ENCODE measurements at regions not wholly inside any gene's neighbourhood (a gene's known extent, or its start where the extent isn't known, plus 50 kb on each side); places are given as distances from the start of the nearest gene placed in this dataset.

GRCh38 chr7:17549406-17549805 lies 251.0 kb downstream of the AHR start:
- Mint-ChIP-seq H3K27ac (no peak overlapping the region), H3K9me3 (ENCODE audit: low read depth) (no peaks in the 10 kb centered on the region), H3K4me1 (no peaks in the 10 kb centered on the region), H3K36me3 (ENCODE audit: low read depth) (no peaks in the 10 kb centered on the region), H3K4me3 (no peak overlapping the region), H3K27me3 (peaks cover 3% of the 10 kb centered on the region)
- ATAC-seq (no peak), DNase-seq (no peak)
- ChIA-PET POLR2A (no interaction called here), CTCF (no interaction called here)
- intact Hi-C loops (cut with DNase I, micrococcal nuclease), result no loop called here

GRCh38 chr7:17552373-17552772 lies 253.9 kb downstream of the AHR start:
- intact Hi-C loops (cut with DNase I, micrococcal nuclease), result no loop called here
- no peaks in the 10 kb centered on the region for H3K36me3 Mint-ChIP-seq (ENCODE audit: low read depth)
- no peaks in the 10 kb centered on the region for H3K4me1 Mint-ChIP-seq
- peaks cover 2% of the 10 kb centered on the region for H3K27me3 Mint-ChIP-seq
- no peak overlapping the region for H3K4me3 Mint-ChIP-seq
- no peak for DNase-seq
- POLR2A ChIA-PET, result no interaction called here
- no peak overlapping the region for H3K27ac Mint-ChIP-seq
- no peak for ATAC-seq
- H3K9me3 Mint-ChIP-seq (ENCODE audit: low read depth), result no peaks in the 10 kb centered on the region
- CTCF ChIA-PET, result no interaction called here

- POLR2A ChIA-PET, result no interaction called here
- DNase-seq (no peak), ATAC-seq (no peak)
- H3K27me3 Mint-ChIP-seq, result peaks cover 4% of the 10 kb centered on the region
- CTCF ChIA-PET, result no interaction called here
- H3K27ac Mint-ChIP-seq, result no peak overlapping the region
- no peaks in the 10 kb centered on the region for H3K9me3 Mint-ChIP-seq (ENCODE audit: low read depth)
- intact Hi-C loops (cut with DNase I, micrococcal nuclease), result no loop called here
- H3K4me1 Mint-ChIP-seq, result no peaks in the 10 kb centered on the region
- no peak overlapping the region for H3K4me3 Mint-ChIP-seq
- H3K36me3 Mint-ChIP-seq (ENCODE audit: low read depth), result no peaks in the 10 kb centered on the region
These were observed 254.5 kb downstream of the AHR start for GRCh38 chr7:17552952-17553351.

GRCh38 chr7:17554341-17555015 lies 256.0 kb downstream of the AHR start:
- Mint-ChIP-seq H3K4me3 (no peak overlapping the region), H3K27ac (no peak overlapping the region), H3K36me3 (ENCODE audit: low read depth) (no peaks in the 10 kb centered on the region), H3K4me1 (no peaks in the 10 kb centered on the region), H3K9me3 (ENCODE audit: low read depth) (no peaks in the 10 kb centered on the region), H3K27me3 (peaks cover 4% of the 10 kb centered on the region)
- POLR2A ChIA-PET, result no interaction called here
- CTCF ChIA-PET, result no interaction called here
- intact Hi-C loops (cut with DNase I, micrococcal nuclease), result no loop called here
- DNase-seq (no peak), ATAC-seq (peak; percentile 26)

- H3K9me3 Mint-ChIP-seq (ENCODE audit: low read depth), result no peaks in the 10 kb centered on the region
- H3K4me1 Mint-ChIP-seq, result no peaks in the 10 kb centered on the region
These were observed 257.9 kb downstream of the AHR start for GRCh38 chr7:17556247-17556956.

GRCh38 chr7:17557251-17557671 lies 258.8 kb downstream of the AHR start:
- ChIA-PET POLR2A (no interaction called here), CTCF (interaction anchor here (0.9 kb wide), 1 partner anchor 80 kb away, joined by 3 read pairs; no protein-coding TSS in a partner anchor)
- no peaks in the 10 kb centered on the region for H3K4me1 Mint-ChIP-seq
- intact Hi-C loops (cut with DNase I, micrococcal nuclease), result no loop called here
- no peak overlapping the region for H3K27ac Mint-ChIP-seq
- DNase-seq (no peak), ATAC-seq (no peak)
- no peaks in the 10 kb centered on the region for H3K9me3 Mint-ChIP-seq (ENCODE audit: low read depth)
- H3K27me3 Mint-ChIP-seq, result peaks cover 4% of the 10 kb centered on the region
- H3K4me3 Mint-ChIP-seq, result no peak overlapping the region
- H3K36me3 Mint-ChIP-seq (ENCODE audit: low read depth), result no peaks in the 10 kb centered on the region

More at GRCh38 chr7:17556247-17556956, 257.9 kb downstream of the AHR start:
- Mint-ChIP-seq H3K27ac (no peak overlapping the region), H3K27me3 (peaks cover 4% of the 10 kb centered on the region), H3K36me3 (ENCODE audit: low read depth) (no peaks in the 10 kb centered on the region), H3K4me3 (no peak overlapping the region)
- ChIA-PET POLR2A (no interaction called here), CTCF (no interaction called here)
- ATAC-seq (no peak), DNase-seq (no peak)
- intact Hi-C loops (cut with DNase I, micrococcal nuclease), result no loop called here

GRCh38 chr7:17558135-17558534 lies 259.7 kb downstream of the AHR start:
- no peak for ATAC-seq
- Mint-ChIP-seq H3K27me3 (peaks cover 4% of the 10 kb centered on the region), H3K4me3 (no peak overlapping the region), H3K27ac (no peak overlapping the region), H3K36me3 (ENCODE audit: low read depth) (no peaks in the 10 kb centered on the region), H3K9me3 (ENCODE audit: low read depth) (no peaks in the 10 kb centered on the region), H3K4me1 (no peaks in the 10 kb centered on the region)
- intact Hi-C loops (cut with DNase I, micrococcal nuclease), result no loop called here
- no peak for DNase-seq
- CTCF ChIA-PET, result interaction anchor here (0.9 kb wide), 1 partner anchor 79 kb away, joined by 3 read pairs; no protein-coding TSS in a partner anchor
- POLR2A ChIA-PET, result no interaction called here

- ChIA-PET CTCF (interaction anchor here (1.0 kb wide), 1 partner anchor 575 kb away, joined by 3 read pairs; no protein-coding TSS in a partner anchor), POLR2A (no interaction called here)
- H3K27me3 Mint-ChIP-seq, result peaks cover 8% of the 10 kb centered on the region
- ATAC-seq (no peak), DNase-seq (no peak)
- no peaks in the 10 kb centered on the region for H3K36me3 Mint-ChIP-seq (ENCODE audit: low read depth)
- no peaks in the 10 kb centered on the region for H3K9me3 Mint-ChIP-seq (ENCODE audit: low read depth)
- no peaks in the 10 kb centered on the region for H3K4me1 Mint-ChIP-seq
- no peak overlapping the region for H3K27ac Mint-ChIP-seq
- H3K4me3 Mint-ChIP-seq, result no peak overlapping the region
- intact Hi-C loops (cut with DNase I, micrococcal nuclease), result no loop called here
These were observed 260.3 kb downstream of the AHR start for GRCh38 chr7:17558558-17559332.

GRCh38 chr7:17559388-17559787 lies 260.9 kb downstream of the AHR start:
- ATAC-seq, result no peak
- ChIA-PET POLR2A (no interaction called here), CTCF (interaction anchor here (1.0 kb wide), 1 partner anchor 576 kb away, joined by 3 read pairs; no protein-coding TSS in a partner anchor)
- intact Hi-C loops (cut with DNase I, micrococcal nuclease), result no loop called here
- Mint-ChIP-seq H3K36me3 (ENCODE audit: low read depth) (no peaks in the 10 kb centered on the region), H3K4me3 (no peak overlapping the region), H3K27ac (no peak overlapping the region), H3K4me1 (no peaks in the 10 kb centered on the region), H3K9me3 (ENCODE audit: low read depth) (no peaks in the 10 kb centered on the region), H3K27me3 (peaks cover 8% of the 10 kb centered on the region)
- DNase-seq, result no peak

- ChIA-PET POLR2A (no interaction called here), CTCF (no interaction called here)
- no peak for ATAC-seq
- Mint-ChIP-seq H3K36me3 (ENCODE audit: low read depth) (no peaks in the 10 kb centered on the region), H3K27ac (no peak overlapping the region), H3K9me3 (ENCODE audit: low read depth) (no peaks in the 10 kb centered on the region), H3K4me1 (no peaks in the 10 kb centered on the region), H3K4me3 (no peak overlapping the region), H3K27me3 (peaks cover 8% of the 10 kb centered on the region)
- intact Hi-C loops (cut with DNase I, micrococcal nuclease), result no loop called here
- DNase-seq, result no peak
These were observed 262.1 kb downstream of the AHR start for GRCh38 chr7:17560516-17560915.

- POLR2A ChIA-PET, result no interaction called here
- CTCF ChIA-PET, result interaction anchor here (0.6 kb wide), 1 partner anchor 263 kb away, joined by 3 read pairs; no protein-coding TSS in a partner anchor
- H3K4me1 Mint-ChIP-seq, result no peaks in the 10 kb centered on the region
- no peak overlapping the region for H3K4me3 Mint-ChIP-seq
- H3K27ac Mint-ChIP-seq, result no peak overlapping the region
- H3K27me3 Mint-ChIP-seq, result peaks cover 9% of the 10 kb centered on the region
- no peaks in the 10 kb centered on the region for H3K9me3 Mint-ChIP-seq (ENCODE audit: low read depth)
- DNase-seq, result no peak
- intact Hi-C loops (cut with DNase I, micrococcal nuclease), result no loop called here
- no peak for ATAC-seq
- H3K36me3 Mint-ChIP-seq (ENCODE audit: low read depth), result no peaks in the 10 kb centered on the region
These were observed 262.5 kb downstream of the AHR start for GRCh38 chr7:17560966-17561365.
